GM23338 (cell line): ENCODE measurements at regions not wholly inside any gene's neighbourhood (a gene's known extent, or its start where the extent isn't known, plus 50 kb on each side); places are given as distances from the start of the nearest gene placed in this dataset.
"Not testable (repeated sequence)": the region's sequence is repeated elsewhere in the genome, so short reads cannot be mapped to it uniquely, and the experiment has no call there.

Experiments
- ATAC-seq: fragments of 200-7000 bp; cut with Tn5 transposase; 3 replicates; pipeline ENCODE4 v1.9.1; 2020
- DNase-seq: peaks from one replicate; pipeline ENCODE4 v3.0.0-alpha.2; 2015; ENCODE audit warnings: low spot score
- H2AFZ ChIP-seq: fragments of 200-600 bp; sonication (generic); 2 replicates; pipeline ENCODE4 v1.8.0; 2016; ENCODE audit warnings: antibody characterized with exemption, mild to moderate bottlenecking, moderate library complexity
- H3F3A ChIP-seq: fragments of 200-600 bp; sonication (generic); replicated peaks from 2 replicates; pipeline ENCODE4 v1.8.0; 2017; ENCODE audit warnings: antibody characterized with exemption, mixed run types, low read depth
- H3K27ac ChIP-seq: fragments of 200-600 bp; sonication (generic); 2 replicates; pipeline ENCODE4 v1.6.1; 2016; ENCODE audit warnings: low read depth
- H3K27me3 ChIP-seq: fragments of 200-600 bp; sonication (generic); 2 replicates; pipeline ENCODE4 v1.8.0; 2016; ENCODE audit warnings: mild to moderate bottlenecking, mixed run types, moderate library complexity; ENCODE audit not compliant: insufficient read depth
- H3K36me3 ChIP-seq: fragments of 200-600 bp; sonication (generic); 2 replicates; pipeline ENCODE4 v1.8.0; 2016; ENCODE audit warnings: mild to moderate bottlenecking; ENCODE audit not compliant: insufficient read depth
- H3K4me1 ChIP-seq: fragments of 200-600 bp; sonication (generic); 2 replicates; pipeline ENCODE4 v1.8.0; 2016; ENCODE audit warnings: mild to moderate bottlenecking, moderate library complexity; ENCODE audit not compliant: insufficient read depth
- H3K4me2 ChIP-seq: fragments of 200-600 bp; sonication (generic); 2 replicates; pipeline ENCODE4 v1.7.1; 2017; ENCODE audit warnings: mixed run types
- H3K4me3 ChIP-seq: fragments of 200-600 bp; sonication (generic); 2 replicates; pipeline ENCODE4 v1.6.1; 2016; ENCODE audit warnings: mixed run types
- H3K79me2 ChIP-seq: fragments of 200-600 bp; sonication (generic); replicated peaks from 2 replicates; pipeline ENCODE4 v1.8.0; 2017; ENCODE audit warnings: mild to moderate bottlenecking; ENCODE audit not compliant: insufficient read depth
- H3K9me2 ChIP-seq: fragments of 200-600 bp; sonication (generic); 2 replicates; pipeline ENCODE4 v1.8.0; 2017; ENCODE audit not compliant: insufficient read depth
- H4K20me1 ChIP-seq: fragments of 200-600 bp; sonication (generic); replicated peaks from 2 replicates; pipeline ENCODE4 v1.8.0; 2017; ENCODE audit warnings: mild to moderate bottlenecking; ENCODE audit not compliant: insufficient read depth
- H3K27ac Mint-ChIP-seq: 2 replicates; pipeline ENCODE4 v1.8.0; 2020; ENCODE audit warnings: inconsistent platforms, mild to moderate bottlenecking, moderate library complexity, mixed read lengths
- H3K27me3 Mint-ChIP-seq: 3 replicates; pipeline ENCODE4 v1.8.0; 2022; ENCODE audit warnings: low read depth, mild to moderate bottlenecking, moderate library complexity, mixed read lengths, inconsistent platforms; ENCODE audit not compliant: insufficient read depth, poor library complexity
- H3K36me3 Mint-ChIP-seq: 3 replicates; pipeline ENCODE4 v1.8.0; 2021; ENCODE audit warnings: low read depth, mild to moderate bottlenecking, inconsistent platforms, moderate library complexity, mixed read lengths
- H3K4me1 Mint-ChIP-seq: 3 replicates; pipeline ENCODE4 v1.8.0; 2020; ENCODE audit warnings: mild to moderate bottlenecking, inconsistent platforms, mixed read lengths
- H3K4me3 Mint-ChIP-seq: 3 replicates; pipeline ENCODE4 v1.8.0; 2021; ENCODE audit warnings: moderate library complexity, mild to moderate bottlenecking, inconsistent platforms, mixed read lengths
- H3K9me3 Mint-ChIP-seq: 3 replicates; pipeline ENCODE4 v1.8.0; 2020; ENCODE audit warnings: moderate library complexity, mild to moderate bottlenecking, inconsistent platforms, mixed read lengths
- EZH2phosphoT487 ChIP-seq: fragments of 200-600 bp; sonication (generic); IDR thresholded peaks from one replicate; pipeline ENCODE4 v1.8.1; 2018; ENCODE audit warnings: antibody characterized with exemption; ENCODE audit not compliant: unreplicated experiment
- NANOG ChIP-seq: IDR thresholded peaks from 2 replicates; pipeline ENCODE4 v1.6.1; 2016; ENCODE audit warnings: antibody characterized with exemption, borderline replicate concordance
- ZNF462 ChIP-seq: fragments of 250-450 bp; sonication (Bioruptor Pico); IDR thresholded peaks from 2 replicates; pipeline ENCODE4 v1.5.0; 2020; ENCODE audit warnings: mild to moderate bottlenecking, moderate library complexity

GRCh38 chr7:6882321-6882721 is 56.2 kb upstream of the CCZ1B start:
- H3F3A ChIP-seq, H3K4me2 ChIP-seq, ATAC-seq, H3K9me2 ChIP-seq, H3K9me3 Mint-ChIP-seq, H3K27ac Mint-ChIP-seq, H2AFZ ChIP-seq, H3K4me3 Mint-ChIP-seq, DNase-seq, H3K27me3 ChIP-seq, H3K27me3 Mint-ChIP-seq, H3K4me1 Mint-ChIP-seq, H4K20me1 ChIP-seq, H3K79me2 ChIP-seq, H3K36me3 ChIP-seq, H3K36me3 Mint-ChIP-seq, H3K4me3 ChIP-seq, H3K4me1 ChIP-seq, H3K27ac ChIP-seq: not testable (repeated sequence)

GRCh38 chr7:6883756-6884155 is 57.7 kb upstream of the CCZ1B start:
- H4K20me1 ChIP-seq, H3K9me3 Mint-ChIP-seq, H3K36me3 Mint-ChIP-seq, H3K27ac Mint-ChIP-seq, H3K4me1 ChIP-seq, H3K27me3 ChIP-seq, H3K9me2 ChIP-seq, ATAC-seq, H3K4me2 ChIP-seq, H2AFZ ChIP-seq, H3K27me3 Mint-ChIP-seq, H3K4me3 ChIP-seq, H3K36me3 ChIP-seq, H3F3A ChIP-seq, H3K4me3 Mint-ChIP-seq, H3K27ac ChIP-seq, H3K4me1 Mint-ChIP-seq, H3K79me2 ChIP-seq, DNase-seq: not testable (repeated sequence)

GRCh38 chr7:6886198-6886597 is 60.1 kb upstream of the CCZ1B start:
- Histone ChIP-seq H3K27me3 (no peaks in the 10 kb centered on the region), H3K4me1 (no peaks in the 10 kb centered on the region), H3K4me2 (no peak overlapping the region), H3K27ac (no peak overlapping the region), H3K4me3 (no peak overlapping the region), H4K20me1 (no peaks in the 10 kb centered on the region), H3K79me2 (no peaks in the 10 kb centered on the region), H3K9me2 (no peaks in the 10 kb centered on the region), H3F3A (no peaks in the 10 kb centered on the region), H2AFZ (no peak overlapping the region), H3K36me3 (no peaks in the 10 kb centered on the region)
- Mint-ChIP-seq H3K36me3 (no peaks in the 10 kb centered on the region), H3K4me1 (no peaks in the 10 kb centered on the region), H3K4me3 (no peak overlapping the region), H3K9me3 (peaks cover 3% of the 10 kb centered on the region; the same call in 1 of the 3 replicates), H3K27me3 (peaks cover 4% of the 10 kb centered on the region), H3K27ac (no peak overlapping the region)
- TF ChIP-seq ZNF462 (CRISPR knock-in tag): no peak
- TF ChIP-seq NANOG: no peak
- no peak for TF ChIP-seq EZH2phosphoT487
- no peak for ATAC-seq
- no peak for DNase-seq

GRCh38 chr7:6888267-6889045 is 62.4 kb upstream of the CCZ1B start:
- H3K27me3 Mint-ChIP-seq, H2AFZ ChIP-seq, H3K4me3 Mint-ChIP-seq, H3K4me1 ChIP-seq, H3K27me3 ChIP-seq, H3K4me3 ChIP-seq, H3K27ac ChIP-seq, H3K79me2 ChIP-seq, H4K20me1 ChIP-seq, H3K9me3 Mint-ChIP-seq, H3K4me2 ChIP-seq, H3K4me1 Mint-ChIP-seq, H3K9me2 ChIP-seq, H3K36me3 Mint-ChIP-seq, DNase-seq, H3K36me3 ChIP-seq, H3K27ac Mint-ChIP-seq, H3F3A ChIP-seq, ATAC-seq: not testable (repeated sequence)
